NCI-H2029 (cell line): ENCODE measurements at regions not wholly inside any gene's neighbourhood (a gene's known extent, or its start where the extent isn't known, plus 50 kb on each side); places are given as distances from the start of the nearest gene placed in this dataset.
"Not testable (repeated sequence)": the region's sequence is repeated elsewhere in the genome, so short reads cannot be mapped to it uniquely, and the experiment has no call there.

Experiments used
- DNase-seq: peaks from one replicate; lab custom pipeline; 2025; lab: John Stamatoyannopoulos, UW

DNA sequence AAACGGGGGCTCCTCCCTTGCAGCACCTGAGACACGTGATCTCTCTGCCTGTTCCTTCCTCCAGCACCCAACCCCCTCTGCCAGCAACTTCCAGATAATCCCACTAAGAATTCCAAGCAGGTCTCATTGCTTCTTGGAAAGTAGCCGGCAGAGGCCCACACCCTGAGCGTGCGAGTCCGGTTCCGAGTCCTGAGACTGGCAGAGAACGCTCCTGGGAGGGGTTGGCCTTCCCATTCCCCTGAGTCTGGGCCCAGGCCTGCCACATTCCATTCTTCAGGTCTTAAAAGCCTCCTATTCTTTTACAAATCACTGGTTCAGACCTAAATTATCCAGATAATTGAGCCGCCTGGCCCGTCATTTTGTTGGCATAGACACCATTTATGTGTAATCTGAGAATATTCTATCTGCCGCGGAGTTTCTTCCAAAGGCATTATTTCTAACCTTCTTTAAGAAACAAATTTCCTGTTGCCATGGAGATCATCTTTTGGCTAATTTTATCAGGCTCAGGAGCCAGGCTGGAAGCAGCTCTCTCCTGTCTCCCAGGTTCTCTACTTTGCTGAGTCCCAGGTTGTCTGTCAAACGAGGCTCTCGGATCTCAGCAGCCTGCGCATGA is 165.4 kb downstream of the MYCN start:
- no peak for DNase-seq

- DNase-seq = no peak
Observed at GRCh38 chr2:16104949-16105668, 164.8 kb downstream of the MYCN start.

GRCh38 chr2:16104315-16104948 is 164.1 kb downstream of the MYCN start:
- no peak for DNase-seq

GRCh38 chr2:16103614-16104314 is 163.4 kb downstream of the MYCN start:
- no peak for DNase-seq

- no peak for DNase-seq
Observed at GRCh38 chr2:16102976-16103380, 162.6 kb downstream of the MYCN start.

- DNase-seq = no peak
Observed at GRCh38 chr2:16102358-16102975, 162.1 kb downstream of the MYCN start.

- DNase-seq = no peak
Observed at GRCh38 chr2:16101196-16101595, 160.8 kb downstream of the MYCN start.

DNA sequence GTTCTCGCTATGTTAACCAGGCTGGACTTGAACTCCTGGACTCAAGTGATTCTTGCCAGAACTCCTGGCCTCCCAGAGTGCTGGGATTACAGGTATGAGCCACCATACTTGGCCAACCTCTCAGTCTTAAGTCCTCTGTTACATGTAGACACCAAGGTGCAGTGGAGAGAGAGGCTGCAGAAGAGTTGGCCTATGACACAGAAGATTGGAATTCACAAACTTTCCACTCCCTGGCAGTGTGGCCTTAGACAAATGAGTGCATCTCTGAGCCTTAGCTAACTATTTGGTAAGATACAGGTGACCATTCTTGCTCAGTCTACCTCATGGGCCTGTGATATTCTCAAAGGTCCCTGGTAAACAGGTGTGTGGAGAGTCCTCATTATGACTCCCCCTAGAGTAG is 159.7 kb downstream of the MYCN start:
- no peak for DNase-seq

GRCh38 chr2:16099326-16099725 is 159.0 kb downstream of the MYCN start:
- DNase-seq = no peak

- no peak for DNase-seq
Observed at GRCh38 chr2:16096962-16097361, 156.6 kb downstream of the MYCN start.

- DNase-seq = not testable (repeated sequence)
Observed at GRCh38 chr2:16095483-16095882, 155.1 kb downstream of the MYCN start.

GRCh38 chr2:16094811-16095210 is 154.5 kb downstream of the MYCN start:
- no peak for DNase-seq

GRCh38 chr2:16093639-16094529 is 153.5 kb downstream of the MYCN start:
- no peak for DNase-seq

DNA sequence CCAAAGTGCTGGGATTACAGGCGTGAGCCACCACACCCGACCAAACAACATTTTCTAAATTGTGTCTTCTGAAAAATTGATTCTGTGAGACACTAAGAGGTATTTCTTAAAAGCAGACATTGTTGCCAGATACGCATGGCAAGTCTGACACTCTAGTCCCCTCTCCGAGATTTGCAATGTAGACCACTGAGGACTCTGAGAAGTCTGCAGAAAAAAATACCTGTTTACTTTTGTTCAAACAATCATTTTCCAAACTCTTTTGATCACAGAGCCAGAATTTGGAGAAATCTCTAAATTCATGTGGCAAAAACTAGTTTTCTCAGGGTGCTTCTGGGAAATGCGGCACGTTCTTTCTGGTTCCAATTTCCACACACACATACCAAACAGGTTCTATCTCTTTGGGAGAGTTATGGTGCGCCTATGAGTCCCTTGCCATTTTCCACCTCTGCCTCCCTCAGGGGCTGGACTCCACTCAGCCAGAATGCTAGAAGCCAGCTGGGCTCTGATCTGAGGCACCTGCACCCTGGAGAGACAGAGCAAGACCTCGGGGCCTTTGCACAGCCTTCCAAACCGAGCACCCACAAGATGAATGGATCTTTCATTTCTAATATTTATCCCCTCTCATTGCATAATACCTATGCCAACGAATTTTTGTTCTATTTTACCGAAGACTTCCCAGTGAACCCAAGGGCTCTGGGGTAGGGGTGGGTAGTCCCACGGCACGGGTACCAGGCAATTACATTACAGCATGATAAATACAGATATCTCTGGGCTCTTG is 152.7 kb downstream of the MYCN start:
- no peak for DNase-seq

GRCh38 chr2:16091576-16092282 is 151.4 kb downstream of the MYCN start:
- no peak for DNase-seq

- no peak for DNase-seq
Observed at GRCh38 chr2:16090650-16091575, 150.6 kb downstream of the MYCN start.

DNA sequence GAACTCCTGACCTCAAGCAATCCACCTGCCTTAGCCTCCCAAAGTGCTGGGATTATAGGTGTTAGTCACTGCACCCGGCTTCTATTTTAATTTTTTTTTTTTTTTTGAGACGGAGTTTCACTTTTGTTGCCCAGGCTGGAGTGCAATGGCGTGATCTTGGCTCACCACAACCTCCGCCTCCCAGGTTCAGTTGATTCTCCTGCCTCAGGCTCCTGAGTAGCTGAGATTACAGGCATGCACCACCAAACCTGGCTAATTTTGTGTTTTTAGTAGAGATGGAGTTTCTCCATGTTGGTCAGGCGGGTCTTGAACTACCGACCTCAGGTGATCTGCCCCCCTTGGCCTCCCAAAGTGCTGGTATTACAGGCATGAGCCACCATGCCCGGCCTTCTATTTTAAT is 149.1 kb downstream of the MYCN start:
- DNase-seq = not testable (repeated sequence)

DNA sequence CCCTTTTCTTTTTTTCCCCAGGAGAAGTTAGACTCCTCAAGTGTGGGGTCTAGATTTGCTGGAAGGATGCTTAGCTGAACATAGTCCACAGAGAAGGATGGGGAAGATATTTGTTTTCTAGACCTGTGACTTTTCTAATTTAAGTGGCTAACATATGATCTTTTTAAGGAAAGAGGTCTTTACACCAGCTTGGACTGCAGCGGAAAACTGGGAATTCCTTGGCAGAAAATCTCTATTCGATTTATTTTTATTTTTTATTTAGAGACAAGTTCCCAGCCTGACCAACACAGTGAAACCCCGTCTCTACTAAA is 148.4 kb downstream of the MYCN start:
- DNase-seq = no peak
